Fibroblast of mammary gland (primary cell): ENCODE measurements at regions not wholly inside any gene's neighbourhood (a gene's known extent, or its start where the extent isn't known, plus 50 kb on each side); places are given as distances from the start of the nearest gene placed in this dataset.
A peak's percentile ranks its signal among the peaks of the same experiment; 100 is the strongest.
"Not testable (repeated sequence)": the region's sequence is repeated elsewhere in the genome, so short reads cannot be mapped to it uniquely, and the experiment has no call there.

ENCODE experiments used
- DNase-seq: peaks from one replicate; pipeline ENCODE4 v3.0.0-alpha.2; 2010; ENCODE audit warnings: low read depth
- H3K4me3 ChIP-seq: 2 replicates; pipeline ENCODE4 v1.5.1; 2011; ENCODE audit warnings: low read depth, mild to moderate bottlenecking, low read length, moderate library complexity; ENCODE audit not compliant: control insufficient read depth
- CTCF ChIP-seq: conservative IDR thresholded peaks from 2 replicates; pipeline ENCODE4 v1.5.1; 2011; ENCODE audit warnings: low read depth, low read length, inconsistent platforms; ENCODE audit not compliant: control insufficient read depth, insufficient read depth

GRCh38 chr5:91491229-91491628 is 108.1 kb upstream of the ARRDC3 start:
- TF ChIP-seq CTCF, result no peak
- no peak overlapping the region for H3K4me3 ChIP-seq
- DNase-seq, result no peak

- no peak for DNase-seq
- no peak for TF ChIP-seq CTCF
- no peak overlapping the region for H3K4me3 ChIP-seq
Observed at GRCh38 chr5:91490316-91490715, 107.2 kb upstream of the ARRDC3 start.

- TF ChIP-seq CTCF, result no peak
- no peak for DNase-seq
- H3K4me3 ChIP-seq, result no peak overlapping the region
Observed at GRCh38 chr5:91487420-91487819, 104.3 kb upstream of the ARRDC3 start.

- peak; percentile 80 for DNase-seq
- no peak for TF ChIP-seq CTCF
- no peak overlapping the region for H3K4me3 ChIP-seq
Observed at GRCh38 chr5:91486638-91487037, 103.5 kb upstream of the ARRDC3 start.

- DNase-seq, result no peak
- no peak for TF ChIP-seq CTCF
- no peak overlapping the region for H3K4me3 ChIP-seq
Observed at GRCh38 chr5:91484662-91485061, 101.5 kb upstream of the ARRDC3 start.

GRCh38 chr5:91479376-91479775 is 96.3 kb upstream of the ARRDC3 start:
- not testable (repeated sequence) for DNase-seq, H3K4me3 ChIP-seq

GRCh38 chr5:91478096-91478495 is 95.0 kb upstream of the ARRDC3 start:
- no peak for DNase-seq
- no peak overlapping the region for H3K4me3 ChIP-seq
- TF ChIP-seq CTCF, result no peak
